Smooth muscle cell (in vitro differentiated cells): ENCODE measurements at regions not wholly inside any gene's neighbourhood (a gene's known extent, or its start where the extent isn't known, plus 50 kb on each side); places are given as distances from the start of the nearest gene placed in this dataset.

ENCODE experiments used
- DNase-seq: peaks from one replicate; lab custom pipeline; 2025; ENCODE audit not compliant: unreplicated experiment; lab: John Stamatoyannopoulos, UW
- H2AFZ ChIP-seq: fragments of 200-600 bp; sonication (generic); 2 replicates; pipeline ENCODE4 v1.6.0; 2016; ENCODE audit warnings: antibody characterized with exemption, low read depth, mild to moderate bottlenecking
- H3F3A ChIP-seq: fragments of 200-600 bp; sonication (generic); 2 replicates; pipeline ENCODE4 v1.6.0; 2017; ENCODE audit warnings: antibody characterized with exemption, low read depth
- H3K27ac ChIP-seq: fragments of 200-600 bp; sonication (generic); 2 replicates; pipeline ENCODE4 v1.5.1; 2016; ENCODE audit warnings: low read depth, mild to moderate bottlenecking
- H3K27me3 ChIP-seq: fragments of 200-600 bp; sonication (generic); 2 replicates; pipeline ENCODE4 v1.6.1; 2016; ENCODE audit warnings: low read depth, mild to moderate bottlenecking
- H3K36me3 ChIP-seq: fragments of 200-600 bp; sonication (generic); 2 replicates; pipeline ENCODE4 v1.5.1; 2016; ENCODE audit warnings: low read depth
- H3K4me1 ChIP-seq: fragments of 200-600 bp; sonication (generic); 2 replicates; pipeline ENCODE4 v1.5.1; 2016; ENCODE audit warnings: low read depth
- H3K4me2 ChIP-seq: fragments of 200-600 bp; sonication (generic); 2 replicates; pipeline ENCODE4 v1.6.0; 2016; ENCODE audit warnings: mild to moderate bottlenecking
- H3K4me3 ChIP-seq: fragments of 200-600 bp; sonication (generic); 2 replicates; pipeline ENCODE4 v1.5.1; 2016; ENCODE audit warnings: mild to moderate bottlenecking
- H3K79me2 ChIP-seq: fragments of 200-600 bp; sonication (generic); 2 replicates; pipeline ENCODE4 v1.6.0; 2016; ENCODE audit warnings: low read depth, mild to moderate bottlenecking
- H3K9ac ChIP-seq: fragments of 200-600 bp; sonication (generic); 2 replicates; pipeline ENCODE4 v1.6.0; 2016; ENCODE audit warnings: low read depth
- H3K9me3 ChIP-seq: fragments of 200-600 bp; sonication (generic); replicated peaks from 2 replicates; pipeline ENCODE4 v1.5.1; 2016; ENCODE audit warnings: low read depth
- H4K20me1 ChIP-seq: fragments of 200-600 bp; sonication (generic); 2 replicates; pipeline ENCODE4 v1.6.0; 2016; ENCODE audit warnings: low read depth
- WGBS: methylation state at CpG from one replicate; pipeline ENCODE4 v1.1.7; 2016; ENCODE audit warnings: low lambda C conversion rate; 5-methylcytosine and 5-hydroxymethylcytosine counted together
- TF ChIP-seq, protein P1 (sequence below): fragments of 200-600 bp; sonication (generic); IDR thresholded peaks from 2 replicates; pipeline ENCODE4 v1.5.1; 2017; ENCODE audit warnings: borderline replicate concordance, mild to moderate bottlenecking, antibody characterized with exemption; ENCODE audit not compliant: insufficient read depth, poor library complexity, severe bottlenecking

- H3K27ac ChIP-seq: no peak overlapping the region
- no peak overlapping the region for H3K4me3 ChIP-seq
- no peaks in the 10 kb centered on the region for H3F3A ChIP-seq
- no peak overlapping the region for H3K4me2 ChIP-seq
- no peaks in the 10 kb centered on the region for H4K20me1 ChIP-seq
- peaks cover 3% of the 10 kb centered on the region for H3K4me1 ChIP-seq
- no peaks in the 10 kb centered on the region for H3K27me3 ChIP-seq
- WGBS: 93% methylated on average over 2 of the region's 2 CpGs
- H3K79me2 ChIP-seq: no peaks in the 10 kb centered on the region
- H2AFZ ChIP-seq: no peak overlapping the region
- H3K9me3 ChIP-seq: no peaks in the 10 kb centered on the region
- H3K36me3 ChIP-seq: no peaks in the 10 kb centered on the region
- no peak for DNase-seq
- TF ChIP-seq, protein P1, sequence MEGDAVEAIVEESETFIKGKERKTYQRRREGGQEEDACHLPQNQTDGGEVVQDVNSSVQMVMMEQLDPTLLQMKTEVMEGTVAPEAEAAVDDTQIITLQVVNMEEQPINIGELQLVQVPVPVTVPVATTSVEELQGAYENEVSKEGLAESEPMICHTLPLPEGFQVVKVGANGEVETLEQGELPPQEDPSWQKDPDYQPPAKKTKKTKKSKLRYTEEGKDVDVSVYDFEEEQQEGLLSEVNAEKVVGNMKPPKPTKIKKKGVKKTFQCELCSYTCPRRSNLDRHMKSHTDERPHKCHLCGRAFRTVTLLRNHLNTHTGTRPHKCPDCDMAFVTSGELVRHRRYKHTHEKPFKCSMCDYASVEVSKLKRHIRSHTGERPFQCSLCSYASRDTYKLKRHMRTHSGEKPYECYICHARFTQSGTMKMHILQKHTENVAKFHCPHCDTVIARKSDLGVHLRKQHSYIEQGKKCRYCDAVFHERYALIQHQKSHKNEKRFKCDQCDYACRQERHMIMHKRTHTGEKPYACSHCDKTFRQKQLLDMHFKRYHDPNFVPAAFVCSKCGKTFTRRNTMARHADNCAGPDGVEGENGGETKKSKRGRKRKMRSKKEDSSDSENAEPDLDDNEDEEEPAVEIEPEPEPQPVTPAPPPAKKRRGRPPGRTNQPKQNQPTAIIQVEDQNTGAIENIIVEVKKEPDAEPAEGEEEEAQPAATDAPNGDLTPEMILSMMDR: no peak
- H3K9ac ChIP-seq: no peak overlapping the region
Observed at GRCh38 chr12:97375310-97375709, 87.3 kb upstream of the RMST start.

- Histone ChIP-seq H3K9ac (no peak overlapping the region), H3K36me3 (no peaks in the 10 kb centered on the region), H3K79me2 (no peaks in the 10 kb centered on the region), H3K9me3 (no peaks in the 10 kb centered on the region), H3K4me2 (no peak overlapping the region), H3K27ac (no peak overlapping the region), H4K20me1 (no peaks in the 10 kb centered on the region), H3K4me1 (peaks cover 3% of the 10 kb centered on the region), H3K4me3 (no peak overlapping the region), H3K27me3 (no peaks in the 10 kb centered on the region), H3F3A (no peaks in the 10 kb centered on the region), H2AFZ (no peak overlapping the region)
- TF ChIP-seq, protein P1: no peak
- WGBS: 94% methylated on average over 2 of the region's 2 CpGs
- no peak for DNase-seq
Observed at GRCh38 chr12:97380440-97380839, 82.2 kb upstream of the RMST start.

DNA sequence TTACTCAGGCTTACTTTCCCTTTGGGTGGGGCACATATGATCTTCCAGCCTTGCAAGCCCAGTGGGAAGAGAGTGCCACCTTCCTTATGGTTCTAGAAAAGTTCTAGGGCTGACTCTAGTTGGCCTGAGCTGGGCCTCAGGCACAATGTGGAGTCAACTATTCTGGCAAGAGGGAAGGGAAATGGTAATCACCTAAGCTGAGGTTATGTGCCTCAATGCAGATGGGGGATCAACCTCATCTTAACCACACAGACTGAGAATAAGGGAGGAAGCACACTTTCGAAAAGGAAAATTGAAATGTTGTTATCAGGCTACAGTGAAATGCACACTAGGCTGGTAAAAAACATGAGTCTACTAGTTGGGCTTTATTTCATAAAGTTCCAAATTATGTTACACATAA lies 77.5 kb upstream of the RMST start:
- Histone ChIP-seq H4K20me1 (no peaks in the 10 kb centered on the region), H3K79me2 (no peaks in the 10 kb centered on the region), H3K4me1 (peaks cover 3% of the 10 kb centered on the region), H3K9ac (no peak overlapping the region), H3K4me3 (no peak overlapping the region), H3K9me3 (no peaks in the 10 kb centered on the region), H3K36me3 (no peaks in the 10 kb centered on the region), H3K4me2 (no peak overlapping the region), H2AFZ (no peak overlapping the region), H3K27me3 (no peaks in the 10 kb centered on the region), H3K27ac (no peak overlapping the region), H3F3A (no peaks in the 10 kb centered on the region)
- no peak for DNase-seq
- 96% methylated on average over 1 of the region's 1 CpG for WGBS
- TF ChIP-seq, protein P1: no peak

- DNase-seq: no peak
- Histone ChIP-seq H4K20me1 (no peaks in the 10 kb centered on the region), H3K4me1 (peaks cover 3% of the 10 kb centered on the region), H3K9me3 (no peaks in the 10 kb centered on the region), H3K27me3 (no peaks in the 10 kb centered on the region), H3K36me3 (no peaks in the 10 kb centered on the region), H3K4me3 (no peak overlapping the region), H3K9ac (peak overlapping the region; percentile 40), H3K27ac (peak overlapping the region; percentile 85), H3K4me2 (peak overlapping the region; percentile 40), H3F3A (no peaks in the 10 kb centered on the region), H3K79me2 (no peaks in the 10 kb centered on the region), H2AFZ (no peak overlapping the region)
- TF ChIP-seq, protein P1: no peak
- WGBS: 52% methylated on average over 5 of the region's 5 CpGs
Observed at GRCh38 chr12:97386133-97386581, 76.4 kb upstream of the RMST start.
